Endothelial cell of umbilical vein (primary cell): ENCODE measurements at regions not wholly inside any gene's neighbourhood (a gene's known extent, or its start where the extent isn't known, plus 50 kb on each side); places are given as distances from the start of the nearest gene placed in this dataset.

Experiments used
- BruUV-seq: library from RNA; stranded (reverse); fragments of 400-500 nt; replicated peaks from 2 replicates; lab custom pipeline; 2021; lab: Mats Ljungman, UMichigan
- CTCF ChIA-PET: fragments of 300-600, 350-600 bp; sonication (Branson Sonifier 250); formaldehyde crosslinking; loops from one replicate; lab custom pipeline; 2021; ENCODE audit warnings: antibody characterized with exemption, inconsistent platforms; lab: Charles Lee
- POLR2A ChIA-PET: fragments of 300-600, 350-600 bp; sonication (Branson Sonifier 250); formaldehyde crosslinking; loops from one replicate; lab custom pipeline; 2021; ENCODE audit warnings: antibody characterized with exemption, inconsistent platforms; lab: Charles Lee
- DNase-seq: peaks from one replicate; pipeline ENCODE4 v3.0.0-alpha.2; 2011; ENCODE audit warnings: low read depth, low spot score
- FAIRE-seq: peaks from 2 replicates; lab custom pipeline; 2011; peaks lifted over from hg19 to GRCh38; lab: Jason Lieb, UNC
- H2AFZ ChIP-seq: 2 replicates; pipeline ENCODE4 v1.6.0; 2012; ENCODE audit warnings: low read depth, low read length, control low read depth, inconsistent platforms
- H3K27ac ChIP-seq: 2 replicates; pipeline ENCODE4 v1.5.1; 2011; ENCODE audit warnings: low read depth, mild to moderate bottlenecking, control low read depth, low read length, moderate library complexity; ENCODE audit not compliant: insufficient read depth
- H3K27me3 ChIP-seq, 2 experiments: 2 replicates each; pipeline versions ENCODE4 v1.6.0 to v1.6.1; 2011; ENCODE audit warnings: low read length in 2 of 2, mixed read lengths in 1 of 2; ENCODE audit not compliant: control insufficient read depth in 2 of 2, insufficient read depth in 2 of 2
- H3K36me3 ChIP-seq, 2 experiments: 2 replicates in 1 of 2; 3 replicates in 1 of 2; pipeline ENCODE4 v1.5.1; 2011; ENCODE audit warnings: low read length in 2 of 2, mild to moderate bottlenecking in 1 of 2, moderate library complexity in 1 of 2; ENCODE audit not compliant: control insufficient read depth in 2 of 2, insufficient read depth in 2 of 2; ENCODE audit errors: extremely low read depth in 1 of 2
- H3K4me1 ChIP-seq: 3 replicates; pipeline ENCODE4 v1.5.1; 2011; ENCODE audit warnings: mild to moderate bottlenecking, low read length; ENCODE audit not compliant: control insufficient read depth, insufficient read depth; ENCODE audit errors: extremely low read depth
- H3K4me2 ChIP-seq: 2 replicates; pipeline ENCODE4 v1.6.1; 2011; ENCODE audit warnings: low read length, control low read depth, mixed read lengths; ENCODE audit not compliant: insufficient read depth
- H3K4me3 ChIP-seq, 3 experiments: fragments of 200-600 bp in 1 of 3; sonication (generic), shearing (Covaris generic) in 1 of 3; replicated peaks in 1 of 3; 2 replicates each; pipeline ENCODE4 v1.5.1; 2011 to 2016; ENCODE audit warnings: control low read depth in 3 of 3, low read length in 3 of 3, mild to moderate bottlenecking in 2 of 3, inconsistent platforms in 1 of 3, low read depth in 1 of 3, moderate library complexity in 1 of 3; ENCODE audit not compliant: insufficient read depth in 1 of 3
- H3K79me2 ChIP-seq: 2 replicates; pipeline ENCODE4 v1.6.0; 2012; ENCODE audit warnings: low read length, inconsistent platforms; ENCODE audit not compliant: control insufficient read depth, insufficient read depth
- H3K9ac ChIP-seq: replicated peaks from 2 replicates; pipeline ENCODE3; 2011; ENCODE audit warnings: low read length, control low read depth; ENCODE audit not compliant: insufficient read depth; ENCODE audit errors: extremely low read depth
- H3K9me1 ChIP-seq: replicated peaks from 3 replicates; pipeline ENCODE4 v1.6.0; 2011; ENCODE audit warnings: mild to moderate bottlenecking, low read length; ENCODE audit not compliant: control insufficient read depth, insufficient read depth; ENCODE audit errors: extremely low read depth
- H3K9me3 ChIP-seq: replicated peaks from 2 replicates; pipeline ENCODE4 v1.5.1; 2012; ENCODE audit warnings: low read length, inconsistent platforms; ENCODE audit not compliant: control insufficient read depth, insufficient read depth
- H4K20me1 ChIP-seq: replicated peaks from 2 replicates; pipeline ENCODE3; 2011; ENCODE audit warnings: mild to moderate bottlenecking, low read length; ENCODE audit not compliant: control insufficient read depth, insufficient read depth; ENCODE audit errors: extremely low read depth
- EZH2 ChIP-seq: IDR thresholded peaks from 2 replicates; pipeline ENCODE4 v1.6.1; 2012; ENCODE audit warnings: borderline replicate concordance, low read depth, mild to moderate bottlenecking, moderate library complexity, low read length, inconsistent platforms; ENCODE audit not compliant: severe bottlenecking
- FOS ChIP-seq: IDR thresholded peaks from 2 replicates; pipeline ENCODE4 v1.6.1; 2011; ENCODE audit warnings: mild to moderate bottlenecking, low read length, moderate library complexity, borderline replicate concordance; ENCODE audit not compliant: insufficient read depth
- GATA2 ChIP-seq: IDR thresholded peaks from 2 replicates; pipeline ENCODE4 v1.7.0; 2011; ENCODE audit warnings: low read depth, mild to moderate bottlenecking, moderate library complexity, mixed read lengths, low read length; ENCODE audit not compliant: insufficient read length, insufficient read depth
- JUN ChIP-seq: IDR thresholded peaks from 2 replicates; pipeline ENCODE4 v1.6.1; 2011; ENCODE audit warnings: borderline replicate concordance, low read depth; ENCODE audit not compliant: insufficient read length, insufficient read depth
- MYC ChIP-seq: IDR thresholded peaks from one replicate; pipeline ENCODE4 v1.6.1; 2011; ENCODE audit warnings: mild to moderate bottlenecking, low read depth, low read length
- POLR2A ChIP-seq: IDR thresholded peaks from 2 replicates; pipeline ENCODE4 v1.6.1; 2012; ENCODE audit warnings: low read depth, mild to moderate bottlenecking, control low read depth, low read length
- POLR2AphosphoS5 ChIP-seq: IDR thresholded peaks from 2 replicates; pipeline ENCODE4 v1.6.1; 2012; ENCODE audit warnings: low read depth, mild to moderate bottlenecking, control low read depth, low read length, moderate library complexity; ENCODE audit not compliant: insufficient read depth
- dilution Hi-C: fragments of 300-500 bp; cut with MboI; formaldehyde crosslinking; loops from one replicate; pipeline ENCODE4 v1.15.0; 2019; ENCODE audit warnings: low sequenced_read_pairs; ENCODE audit not compliant: extremely low pct_ligation_motif_present
- intact Hi-C: fragments of 100-400 bp; cut with micrococcal nuclease; formaldehyde crosslinking; loops from one replicate; pipeline ENCODE4 v1.10.0; 2022
- TF ChIP-seq, protein P1 (sequence below), 2 donors: IDR thresholded peaks; 1 replicate in 1 of 2; 2 replicates in 1 of 2; pipeline ENCODE4 v1.5.1; 2011; ENCODE audit warnings: low read length in 2 of 2, mild to moderate bottlenecking in 2 of 2, moderate library complexity in 2 of 2, control low read depth in 1 of 2, inconsistent platforms in 1 of 2, low read depth in 1 of 2; ENCODE audit not compliant: insufficient read depth in 1 of 2; ENCODE audit errors: extremely low read depth in 1 of 2
- TF ChIP-seq, protein P2 (sequence below): IDR thresholded peaks from 2 replicates; pipeline ENCODE4 v1.6.1; 2011; ENCODE audit not compliant: insufficient read depth, insufficient read length

DNA sequence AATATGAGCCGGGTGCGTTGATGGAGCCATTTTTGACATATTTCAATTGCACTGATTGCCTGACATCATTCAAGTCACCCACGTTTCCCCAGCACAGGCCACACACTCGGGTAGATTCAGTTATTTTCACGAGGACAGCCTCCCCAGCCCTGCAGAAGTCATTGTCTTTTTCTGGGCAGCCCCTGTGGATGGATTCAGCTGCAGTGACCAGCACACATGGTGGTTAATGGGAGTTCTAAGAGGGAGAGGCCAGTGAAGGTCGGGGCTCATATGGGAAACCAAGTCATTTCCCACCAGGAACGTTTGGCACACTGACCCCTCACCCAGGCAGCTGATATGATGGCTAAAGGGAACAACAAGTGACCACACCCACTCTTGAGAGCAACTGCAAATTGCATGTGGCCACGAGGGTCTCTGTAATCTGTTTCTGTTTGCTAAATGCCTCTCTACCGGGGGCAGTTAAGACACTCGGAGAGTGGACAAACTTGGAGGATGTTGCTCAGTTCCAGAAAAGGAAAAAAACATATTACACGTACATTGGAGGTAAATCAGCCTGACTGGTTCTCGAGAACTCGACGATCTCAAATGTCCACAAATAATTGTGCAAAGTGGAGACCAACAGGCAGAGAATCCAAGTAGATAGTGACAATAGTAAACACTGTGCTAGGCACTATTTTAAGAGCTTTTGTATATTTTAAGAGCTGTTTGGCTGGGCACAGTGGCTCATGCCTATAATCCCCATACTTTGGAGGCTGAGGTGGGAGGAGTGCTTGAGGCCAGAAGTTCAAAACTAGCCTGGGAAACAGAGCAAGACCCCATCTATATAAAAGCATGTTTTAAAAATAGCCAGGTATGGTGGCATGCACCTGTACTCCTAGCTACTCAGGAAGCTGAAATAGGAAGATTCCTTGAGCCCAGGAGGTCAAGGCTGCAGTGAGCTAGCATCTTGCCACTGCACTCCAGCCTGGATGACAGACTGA is 167.2 kb upstream of the IRF2BP2 start:
- Histone ChIP-seq H3K36me3 (no peaks in the 10 kb centered on the region), H3K27me3 (peaks cover 2 to 13% of the 10 kb centered on the region in 2 experiments), H3K4me3 (no peak overlapping the region), H3K9me3 (no peaks in the 10 kb centered on the region), H3K9ac (no peak overlapping the region), H4K20me1 (no peaks in the 10 kb centered on the region), H3K4me1 (peaks cover 5% of the 10 kb centered on the region), H2AFZ (no peak overlapping the region), H3K9me1 (no peaks in the 10 kb centered on the region), H3K79me2 (no peaks in the 10 kb centered on the region), H3K4me2 (no peak overlapping the region), H3K27ac (no peak overlapping the region)
- TF ChIP-seq FOS (no peak), EZH2 (no peak), POLR2AphosphoS5 (no peak), GATA2 (no peak), POLR2A (no peak), JUN (no peak), MYC (no peak)
- TF ChIP-seq, protein P1, sequence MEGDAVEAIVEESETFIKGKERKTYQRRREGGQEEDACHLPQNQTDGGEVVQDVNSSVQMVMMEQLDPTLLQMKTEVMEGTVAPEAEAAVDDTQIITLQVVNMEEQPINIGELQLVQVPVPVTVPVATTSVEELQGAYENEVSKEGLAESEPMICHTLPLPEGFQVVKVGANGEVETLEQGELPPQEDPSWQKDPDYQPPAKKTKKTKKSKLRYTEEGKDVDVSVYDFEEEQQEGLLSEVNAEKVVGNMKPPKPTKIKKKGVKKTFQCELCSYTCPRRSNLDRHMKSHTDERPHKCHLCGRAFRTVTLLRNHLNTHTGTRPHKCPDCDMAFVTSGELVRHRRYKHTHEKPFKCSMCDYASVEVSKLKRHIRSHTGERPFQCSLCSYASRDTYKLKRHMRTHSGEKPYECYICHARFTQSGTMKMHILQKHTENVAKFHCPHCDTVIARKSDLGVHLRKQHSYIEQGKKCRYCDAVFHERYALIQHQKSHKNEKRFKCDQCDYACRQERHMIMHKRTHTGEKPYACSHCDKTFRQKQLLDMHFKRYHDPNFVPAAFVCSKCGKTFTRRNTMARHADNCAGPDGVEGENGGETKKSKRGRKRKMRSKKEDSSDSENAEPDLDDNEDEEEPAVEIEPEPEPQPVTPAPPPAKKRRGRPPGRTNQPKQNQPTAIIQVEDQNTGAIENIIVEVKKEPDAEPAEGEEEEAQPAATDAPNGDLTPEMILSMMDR (IDR thresholded peaks at IDR 0.05; ENCODE audit: extremely low read depth in 1 of 2, insufficient read depth in 1 of 2, low read depth in 1 of 2, low read length in 2 of 2): no peak
- TF ChIP-seq, protein P2, sequence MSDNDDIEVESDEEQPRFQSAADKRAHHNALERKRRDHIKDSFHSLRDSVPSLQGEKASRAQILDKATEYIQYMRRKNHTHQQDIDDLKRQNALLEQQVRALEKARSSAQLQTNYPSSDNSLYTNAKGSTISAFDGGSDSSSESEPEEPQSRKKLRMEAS: no peak
- CTCF ChIA-PET: interaction anchor here (0.8 to 1.0 kb wide), 3 partner anchors 10 to 156 kb away, joined by 3 read pairs; no protein-coding TSS in a partner anchor
- DNase-seq: peak; percentile 29
- peak; percentile 26 for FAIRE-seq
- intact Hi-C loops: no loop called here
- POLR2A ChIA-PET: no interaction called here
- dilution Hi-C loops: no loop called here
- BruUV-seq: no TSS peak
